Smooth muscle cell (in vitro differentiated cells): ENCODE measurements at regions not wholly inside any gene's neighbourhood (a gene's known extent, or its start where the extent isn't known, plus 50 kb on each side); places are given as distances from the start of the nearest gene placed in this dataset.

ENCODE experiments used
- DNase-seq: peaks from one replicate; lab custom pipeline; 2025; ENCODE audit not compliant: unreplicated experiment; lab: John Stamatoyannopoulos, UW
- H2AFZ ChIP-seq: fragments of 200-600 bp; sonication (generic); 2 replicates; pipeline ENCODE4 v1.6.0; 2016; ENCODE audit warnings: antibody characterized with exemption, low read depth, mild to moderate bottlenecking
- H3F3A ChIP-seq: fragments of 200-600 bp; sonication (generic); 2 replicates; pipeline ENCODE4 v1.6.0; 2017; ENCODE audit warnings: antibody characterized with exemption, low read depth
- H3K27ac ChIP-seq: fragments of 200-600 bp; sonication (generic); 2 replicates; pipeline ENCODE4 v1.5.1; 2016; ENCODE audit warnings: low read depth, mild to moderate bottlenecking
- H3K27me3 ChIP-seq: fragments of 200-600 bp; sonication (generic); 2 replicates; pipeline ENCODE4 v1.6.1; 2016; ENCODE audit warnings: low read depth, mild to moderate bottlenecking
- H3K36me3 ChIP-seq: fragments of 200-600 bp; sonication (generic); 2 replicates; pipeline ENCODE4 v1.5.1; 2016; ENCODE audit warnings: low read depth
- H3K4me1 ChIP-seq: fragments of 200-600 bp; sonication (generic); 2 replicates; pipeline ENCODE4 v1.5.1; 2016; ENCODE audit warnings: low read depth
- H3K4me2 ChIP-seq: fragments of 200-600 bp; sonication (generic); 2 replicates; pipeline ENCODE4 v1.6.0; 2016; ENCODE audit warnings: mild to moderate bottlenecking
- H3K4me3 ChIP-seq: fragments of 200-600 bp; sonication (generic); 2 replicates; pipeline ENCODE4 v1.5.1; 2016; ENCODE audit warnings: mild to moderate bottlenecking
- H3K79me2 ChIP-seq: fragments of 200-600 bp; sonication (generic); 2 replicates; pipeline ENCODE4 v1.6.0; 2016; ENCODE audit warnings: low read depth, mild to moderate bottlenecking
- H3K9ac ChIP-seq: fragments of 200-600 bp; sonication (generic); 2 replicates; pipeline ENCODE4 v1.6.0; 2016; ENCODE audit warnings: low read depth
- H3K9me3 ChIP-seq: fragments of 200-600 bp; sonication (generic); replicated peaks from 2 replicates; pipeline ENCODE4 v1.5.1; 2016; ENCODE audit warnings: low read depth
- H4K20me1 ChIP-seq: fragments of 200-600 bp; sonication (generic); 2 replicates; pipeline ENCODE4 v1.6.0; 2016; ENCODE audit warnings: low read depth
- WGBS: methylation state at CpG from one replicate; pipeline ENCODE4 v1.1.7; 2016; ENCODE audit warnings: low lambda C conversion rate; 5-methylcytosine and 5-hydroxymethylcytosine counted together
- TF ChIP-seq, protein P1 (sequence below): fragments of 200-600 bp; sonication (generic); IDR thresholded peaks from 2 replicates; pipeline ENCODE4 v1.5.1; 2017; ENCODE audit warnings: borderline replicate concordance, mild to moderate bottlenecking, antibody characterized with exemption; ENCODE audit not compliant: insufficient read depth, poor library complexity, severe bottlenecking

DNA sequence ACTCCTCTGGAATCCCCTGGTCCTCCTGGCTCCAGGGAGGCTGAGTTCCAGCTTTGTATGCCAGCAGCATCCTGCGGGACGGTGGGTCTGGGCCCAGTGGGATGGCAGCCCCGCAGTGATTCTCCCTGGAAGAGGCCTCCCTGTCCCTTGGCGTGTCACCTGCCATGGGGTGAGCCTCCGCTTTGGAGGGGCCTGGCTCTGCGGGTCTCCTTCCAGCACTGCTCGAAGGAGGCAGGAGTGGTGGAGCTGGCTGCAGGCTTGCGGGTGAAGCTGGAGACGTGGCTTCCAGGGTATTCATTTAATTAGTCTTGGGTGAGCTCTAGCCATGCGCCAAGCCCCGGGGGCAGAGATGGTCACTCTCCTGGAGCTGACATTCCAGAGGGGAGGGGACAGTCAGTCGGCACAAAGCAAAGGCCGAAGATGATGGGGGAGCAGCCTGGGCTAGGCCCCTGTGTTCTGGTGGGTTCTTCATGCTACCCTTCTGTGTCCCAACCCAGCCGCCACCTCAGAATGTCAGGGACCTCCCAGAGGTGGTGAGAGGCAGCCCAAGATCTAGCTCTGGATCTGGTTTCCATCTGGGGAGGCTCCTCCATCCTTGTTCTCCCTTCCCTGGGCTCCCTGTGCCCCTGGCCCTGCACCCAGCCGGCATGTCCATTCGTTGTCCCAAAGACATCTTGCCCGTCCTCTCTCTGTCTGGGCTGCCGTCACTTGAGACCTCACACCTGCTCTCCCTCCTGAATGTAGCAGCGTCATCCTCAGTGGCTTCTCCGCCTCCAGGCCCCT lies 1332.5 kb downstream of the BRD1 start:
- Histone ChIP-seq H3K36me3 (no peaks in the 10 kb centered on the region), H3K4me2 (no peak overlapping the region), H3K4me1 (peaks cover 22% of the 10 kb centered on the region)

DNA sequence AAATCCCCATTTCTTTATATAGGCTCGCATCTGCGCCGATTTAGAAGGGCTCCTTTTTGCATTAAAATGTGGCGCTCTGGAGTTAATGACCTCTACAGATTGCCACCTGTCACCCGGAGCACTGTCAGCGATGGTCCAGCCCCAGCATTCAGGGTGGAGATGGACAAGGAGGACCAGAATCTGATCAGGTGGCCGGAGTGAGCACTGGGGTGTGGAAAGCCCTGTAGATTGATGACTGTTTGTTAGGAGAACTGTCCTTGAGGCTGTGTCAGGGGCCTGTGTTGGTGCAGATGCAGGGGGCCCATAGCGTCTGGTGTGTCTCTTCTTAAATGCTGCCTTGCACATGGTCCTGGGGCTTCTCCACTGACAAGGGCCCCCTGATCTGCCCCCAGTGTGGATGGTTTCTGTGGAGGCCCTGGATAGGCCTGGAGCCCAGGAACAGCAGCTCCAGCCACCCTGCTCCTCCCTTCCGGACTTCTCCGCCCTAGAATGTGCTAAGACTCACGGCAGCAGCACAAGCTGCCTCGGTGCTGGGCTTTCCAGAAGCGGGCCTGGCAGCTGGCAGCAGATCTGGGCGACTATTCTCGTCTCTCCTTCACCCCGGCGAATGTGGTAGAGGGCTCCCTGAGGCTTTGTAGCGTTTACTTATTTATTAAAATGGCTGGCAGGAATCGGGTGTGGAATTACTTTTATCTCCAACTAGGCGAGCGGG lies 1333.3 kb downstream of the BRD1 start:
- H3K4me2 ChIP-seq: no peak overlapping the region
- no peak overlapping the region for H3K27ac ChIP-seq
- TF ChIP-seq, protein P1, sequence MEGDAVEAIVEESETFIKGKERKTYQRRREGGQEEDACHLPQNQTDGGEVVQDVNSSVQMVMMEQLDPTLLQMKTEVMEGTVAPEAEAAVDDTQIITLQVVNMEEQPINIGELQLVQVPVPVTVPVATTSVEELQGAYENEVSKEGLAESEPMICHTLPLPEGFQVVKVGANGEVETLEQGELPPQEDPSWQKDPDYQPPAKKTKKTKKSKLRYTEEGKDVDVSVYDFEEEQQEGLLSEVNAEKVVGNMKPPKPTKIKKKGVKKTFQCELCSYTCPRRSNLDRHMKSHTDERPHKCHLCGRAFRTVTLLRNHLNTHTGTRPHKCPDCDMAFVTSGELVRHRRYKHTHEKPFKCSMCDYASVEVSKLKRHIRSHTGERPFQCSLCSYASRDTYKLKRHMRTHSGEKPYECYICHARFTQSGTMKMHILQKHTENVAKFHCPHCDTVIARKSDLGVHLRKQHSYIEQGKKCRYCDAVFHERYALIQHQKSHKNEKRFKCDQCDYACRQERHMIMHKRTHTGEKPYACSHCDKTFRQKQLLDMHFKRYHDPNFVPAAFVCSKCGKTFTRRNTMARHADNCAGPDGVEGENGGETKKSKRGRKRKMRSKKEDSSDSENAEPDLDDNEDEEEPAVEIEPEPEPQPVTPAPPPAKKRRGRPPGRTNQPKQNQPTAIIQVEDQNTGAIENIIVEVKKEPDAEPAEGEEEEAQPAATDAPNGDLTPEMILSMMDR: no peak
- H3K27me3 ChIP-seq: peaks cover 23% of the 10 kb centered on the region
- H3F3A ChIP-seq: no peaks in the 10 kb centered on the region
- no peak for DNase-seq
- peaks cover 20% of the 10 kb centered on the region for H3K4me1 ChIP-seq
- no peak overlapping the region for H3K4me3 ChIP-seq
- H3K9ac ChIP-seq: no peak overlapping the region
- H2AFZ ChIP-seq: no peak overlapping the region
- H3K79me2 ChIP-seq: no peaks in the 10 kb centered on the region
- no peaks in the 10 kb centered on the region for H3K36me3 ChIP-seq
- H3K9me3 ChIP-seq: no peaks in the 10 kb centered on the region
- WGBS: 91% methylated on average over 21 of the region's 21 CpGs
- H4K20me1 ChIP-seq: no peaks in the 10 kb centered on the region

More for the DNA sequence above, 1332.5 kb downstream of the BRD1 start:
- no peaks in the 10 kb centered on the region for H3K79me2 ChIP-seq
- no peak overlapping the region for H3K9ac ChIP-seq
- H3K4me3 ChIP-seq: no peak overlapping the region
- WGBS: 81% methylated on average over 20 of the region's 20 CpGs
- H3K27ac ChIP-seq: no peak overlapping the region
- no peaks in the 10 kb centered on the region for H3K9me3 ChIP-seq
- H3K27me3 ChIP-seq: peaks cover 16% of the 10 kb centered on the region
- DNase-seq: no peak
- no peaks in the 10 kb centered on the region for H3F3A ChIP-seq
- TF ChIP-seq, protein P1: no peak
- no peak overlapping the region for H2AFZ ChIP-seq
- H4K20me1 ChIP-seq: no peaks in the 10 kb centered on the region

DNA sequence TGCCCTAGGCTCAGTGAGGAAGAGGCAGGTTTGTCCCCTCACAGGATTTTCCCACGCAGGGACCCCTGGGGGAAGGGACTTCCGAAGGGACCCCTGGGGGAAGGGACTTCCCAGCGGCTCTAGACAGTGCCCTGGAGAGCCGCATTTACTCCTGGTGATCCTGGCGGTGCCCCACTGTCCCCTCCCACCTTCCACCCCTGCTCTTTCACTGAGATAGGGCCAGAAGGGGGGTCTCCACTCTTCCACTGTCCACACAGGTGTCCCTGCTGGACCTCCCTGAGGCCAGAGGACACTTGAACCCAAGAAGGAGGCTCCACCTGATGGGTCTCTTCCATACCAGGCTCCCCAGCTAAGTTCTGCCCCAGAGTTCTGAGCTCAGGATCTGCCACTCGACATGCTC lies 1333.9 kb downstream of the BRD1 start:
- Histone ChIP-seq H3K9me3 (no peaks in the 10 kb centered on the region), H3K27me3 (peaks cover 27% of the 10 kb centered on the region), H3K4me1 (peaks cover 17% of the 10 kb centered on the region), H4K20me1 (no peaks in the 10 kb centered on the region), H3F3A (no peaks in the 10 kb centered on the region), H3K4me2 (no peak overlapping the region), H3K79me2 (no peaks in the 10 kb centered on the region), H3K4me3 (no peak overlapping the region), H3K9ac (no peak overlapping the region), H3K27ac (no peak overlapping the region), H3K36me3 (no peaks in the 10 kb centered on the region), H2AFZ (no peak overlapping the region)
- DNase-seq: no peak
- TF ChIP-seq, protein P1: no peak
- WGBS: 89% methylated on average over 5 of the region's 6 CpGs
